NCI-H1694 treated with DMSO at 0.1 percent for 48 hours (cell line): ENCODE measurements at regions not wholly inside any gene's neighbourhood (a gene's known extent, or its start where the extent isn't known, plus 50 kb on each side); places are given as distances from the start of the nearest gene placed in this dataset.

ENCODE experiments used
- DNase-seq: peaks from one replicate; lab custom pipeline; 2025; lab: John Stamatoyannopoulos, UW

DNA sequence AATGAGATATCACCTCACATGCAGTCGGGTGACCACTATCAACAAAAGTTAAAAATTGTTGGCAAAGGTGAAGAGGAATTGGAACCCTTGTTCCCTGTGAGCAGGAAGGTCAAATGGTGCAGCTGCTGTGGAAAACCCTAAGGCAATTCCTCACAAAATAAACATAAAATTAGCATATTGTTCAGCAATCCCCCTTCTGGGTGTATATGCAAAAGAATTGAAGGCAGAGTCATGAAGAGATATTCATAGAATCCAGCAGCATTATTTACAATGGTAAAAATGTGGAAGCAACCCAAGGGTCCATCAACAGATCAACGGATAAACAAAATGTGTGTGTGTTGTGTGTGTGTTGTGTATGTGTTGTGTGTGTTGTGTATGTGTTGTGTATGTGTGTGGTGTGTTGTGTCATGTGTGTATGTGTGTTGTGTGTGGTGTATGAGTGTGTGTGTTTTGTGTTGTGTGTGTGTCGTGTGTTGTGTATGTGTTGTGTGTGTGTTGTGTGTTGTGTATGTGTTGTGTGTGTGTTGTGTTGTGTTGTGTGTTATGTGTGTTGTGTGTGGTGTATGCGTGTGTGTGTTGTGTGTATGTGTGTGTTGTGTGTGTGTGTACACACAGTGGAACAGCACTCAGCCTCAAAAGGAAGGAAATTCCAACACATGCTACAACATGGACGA is 245.1 kb downstream of the ERMARD start:
- DNase-seq, result no peak

DNA sequence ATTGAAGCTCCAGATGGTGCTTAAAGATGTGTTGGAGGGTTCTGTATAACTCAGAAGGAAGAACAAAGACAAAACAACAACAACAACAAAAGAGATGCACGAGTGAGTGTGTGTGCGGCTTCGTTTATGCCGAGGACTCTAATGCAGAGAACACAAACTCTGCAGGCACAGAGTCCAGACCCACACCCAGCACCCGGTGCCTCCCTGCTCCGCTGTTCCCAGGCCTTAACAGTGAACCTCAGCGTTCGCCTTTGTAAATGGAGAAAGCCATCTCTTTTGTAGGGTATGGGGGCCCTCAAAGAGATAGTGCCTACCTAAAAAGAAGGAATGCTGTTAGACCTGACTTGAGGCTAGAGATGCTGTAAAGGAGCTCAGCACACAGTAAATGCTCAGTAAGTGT is 243.3 kb downstream of the ERMARD start:
- DNase-seq, result no peak

DNA sequence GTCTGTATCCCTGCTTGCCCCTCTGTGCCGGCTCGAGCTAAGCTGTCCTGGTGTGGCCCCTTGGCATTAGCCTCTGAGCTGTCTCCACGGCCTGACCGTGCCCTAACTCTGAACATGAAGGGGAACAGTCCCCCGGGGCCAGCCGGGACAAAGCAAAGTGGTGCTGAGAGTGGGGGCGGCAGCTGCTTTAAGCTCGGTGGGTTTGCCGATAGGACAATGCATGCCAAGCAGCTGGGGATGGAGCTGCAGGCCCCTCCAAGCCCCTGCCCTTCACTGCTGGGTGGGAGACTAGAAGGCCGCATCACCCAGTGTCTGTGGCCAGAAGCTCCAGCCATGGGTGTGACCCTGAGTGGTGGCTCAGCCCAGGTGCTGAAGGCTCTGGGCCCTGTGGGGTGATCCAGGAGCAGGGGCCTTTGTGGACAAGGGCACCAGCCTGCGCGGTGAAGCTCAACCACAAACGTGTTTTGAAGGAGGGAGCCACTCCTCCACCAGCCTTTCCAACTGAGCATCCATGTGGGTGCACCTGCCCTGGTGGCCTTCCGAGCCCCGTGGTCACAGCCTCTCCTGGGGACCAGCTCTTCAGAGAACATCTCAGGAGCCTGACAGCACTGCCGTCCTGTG is 242.5 kb downstream of the ERMARD start:
- no peak for DNase-seq

DNA sequence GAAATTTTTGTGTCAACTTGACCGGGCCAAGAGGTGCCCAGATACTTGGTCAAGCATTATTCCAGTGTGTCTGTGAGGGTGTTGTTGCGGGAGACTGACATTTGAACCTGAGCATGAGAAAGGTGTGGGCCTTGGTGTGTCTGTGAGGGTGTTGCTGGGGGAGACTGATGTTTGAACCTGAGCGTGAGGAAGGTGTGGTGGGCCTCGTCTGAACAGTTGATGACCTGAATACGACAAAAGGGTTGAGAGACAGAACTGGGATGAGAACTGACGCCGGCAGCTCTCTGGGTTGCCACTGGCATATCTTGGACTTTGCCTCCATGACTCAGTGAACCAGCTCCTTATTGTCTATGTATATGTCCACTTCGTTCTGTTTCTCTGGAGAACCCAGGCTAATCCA is 240.5 kb downstream of the ERMARD start:
- DNase-seq, result no peak

DNA sequence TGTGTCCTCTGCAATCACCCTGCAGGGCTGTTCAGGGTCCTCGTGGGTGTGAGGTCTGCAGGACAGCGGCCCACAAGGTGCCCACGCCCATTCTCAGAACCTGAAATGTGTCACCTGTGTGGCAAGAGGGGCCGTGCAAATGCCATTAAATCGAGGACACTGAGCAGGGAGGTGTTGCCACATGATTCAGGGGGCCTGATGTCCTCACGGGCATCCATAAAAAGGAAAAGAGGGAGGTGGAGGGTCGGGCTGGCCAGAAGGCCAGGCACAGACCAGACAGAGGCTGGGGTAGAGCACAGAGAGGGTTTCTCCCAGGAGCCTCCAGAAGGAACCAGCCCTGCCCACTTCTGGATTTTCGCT is 239.6 kb downstream of the ERMARD start:
- DNase-seq, result no peak

DNA sequence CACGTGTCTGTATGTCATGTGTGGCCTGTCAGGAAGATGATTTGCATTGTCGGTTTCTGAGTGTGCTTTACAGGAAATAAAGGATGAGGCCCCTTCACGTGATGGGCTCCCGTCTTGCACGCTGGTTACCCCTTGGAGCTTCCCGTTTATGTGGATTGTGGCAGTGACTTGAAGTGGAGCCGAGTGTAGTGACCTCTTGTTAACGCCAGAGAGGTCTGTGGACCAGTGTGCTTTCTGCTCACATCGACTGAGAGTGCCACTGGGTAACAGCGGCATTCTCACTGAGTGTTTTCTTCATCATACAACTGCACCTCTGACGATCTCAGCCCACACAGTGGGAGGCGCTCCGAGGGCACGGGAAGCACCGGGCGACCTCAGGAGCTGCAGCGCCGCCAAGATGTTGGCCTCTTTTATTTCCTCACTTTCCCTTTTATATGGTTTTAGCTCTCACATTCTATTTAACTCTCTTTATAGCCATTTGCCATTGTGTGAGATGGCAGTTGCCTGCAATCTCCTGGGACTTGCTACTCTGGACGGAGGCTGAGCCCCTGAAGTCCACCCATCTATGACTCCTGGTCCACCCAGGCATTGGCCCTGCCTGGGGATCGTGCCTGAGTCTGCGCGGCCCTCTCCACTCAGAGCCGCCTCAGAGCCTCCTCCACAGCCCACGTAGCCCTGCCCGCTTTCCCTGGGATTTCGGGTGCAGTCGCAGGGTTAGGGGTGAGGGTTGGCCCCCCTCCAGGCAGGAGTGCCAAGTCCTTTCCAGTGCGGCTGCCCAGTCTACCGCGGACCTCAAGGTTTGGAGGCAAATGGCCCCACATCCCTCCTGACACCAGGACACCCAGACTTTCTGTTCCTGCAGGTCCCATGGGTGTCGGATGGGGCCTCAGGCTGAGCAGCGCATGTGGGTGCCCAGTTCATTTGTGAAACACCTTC is 238.9 kb downstream of the ERMARD start:
- no peak for DNase-seq

DNA sequence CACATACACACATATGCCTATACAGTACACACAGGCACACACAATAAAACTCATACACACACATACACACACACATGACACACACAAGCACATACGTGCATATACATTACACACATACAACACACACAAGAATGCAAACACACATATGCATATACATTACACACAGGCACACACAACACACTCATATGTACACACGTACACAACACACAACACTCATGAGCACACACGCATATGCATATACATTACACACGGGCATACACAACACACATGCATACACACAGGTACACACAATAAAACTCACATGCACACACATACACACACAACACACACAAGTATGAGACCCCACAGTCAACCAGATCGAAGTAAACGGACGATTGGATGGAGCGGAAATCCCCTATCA is 238.2 kb downstream of the ERMARD start:
- no peak for DNase-seq

DNA sequence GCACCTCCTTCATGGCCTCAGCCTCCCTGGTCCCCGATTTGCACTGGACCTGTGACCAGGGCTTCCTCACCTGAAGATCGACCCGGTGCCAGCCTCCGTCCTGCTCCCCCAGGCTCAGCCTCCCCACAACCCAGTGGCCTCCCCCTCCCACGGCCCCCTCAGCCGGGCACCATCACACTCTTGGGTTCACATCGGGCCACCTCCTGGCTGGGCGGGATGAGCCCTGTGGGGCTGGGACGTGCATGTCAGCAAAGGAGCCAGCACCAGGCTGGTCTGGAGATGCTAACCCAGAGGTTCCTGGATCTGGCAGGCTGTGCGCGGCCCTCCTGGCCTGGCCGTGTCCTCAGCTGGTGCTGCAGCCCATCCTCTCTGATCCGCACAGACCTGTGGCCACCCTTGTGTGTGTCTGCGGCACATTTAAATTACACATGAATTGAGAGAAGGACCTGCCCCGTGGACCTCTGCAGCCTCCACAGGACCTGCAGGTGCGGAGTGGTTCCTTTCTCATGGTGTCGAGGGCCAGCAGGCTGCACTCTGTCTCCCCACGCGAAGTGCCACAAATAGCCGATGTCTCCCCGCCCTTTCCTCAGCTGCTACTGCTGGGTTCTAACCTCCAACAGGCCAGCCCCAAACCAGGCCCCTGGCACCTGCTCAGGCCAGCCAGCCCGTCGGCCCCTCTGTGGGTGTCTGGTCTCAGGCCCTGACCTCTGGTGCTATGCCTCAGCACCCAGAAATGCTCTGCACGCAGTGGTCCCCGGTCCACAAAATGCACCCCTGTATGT is 237.5 kb downstream of the ERMARD start:
- no peak for DNase-seq

DNA sequence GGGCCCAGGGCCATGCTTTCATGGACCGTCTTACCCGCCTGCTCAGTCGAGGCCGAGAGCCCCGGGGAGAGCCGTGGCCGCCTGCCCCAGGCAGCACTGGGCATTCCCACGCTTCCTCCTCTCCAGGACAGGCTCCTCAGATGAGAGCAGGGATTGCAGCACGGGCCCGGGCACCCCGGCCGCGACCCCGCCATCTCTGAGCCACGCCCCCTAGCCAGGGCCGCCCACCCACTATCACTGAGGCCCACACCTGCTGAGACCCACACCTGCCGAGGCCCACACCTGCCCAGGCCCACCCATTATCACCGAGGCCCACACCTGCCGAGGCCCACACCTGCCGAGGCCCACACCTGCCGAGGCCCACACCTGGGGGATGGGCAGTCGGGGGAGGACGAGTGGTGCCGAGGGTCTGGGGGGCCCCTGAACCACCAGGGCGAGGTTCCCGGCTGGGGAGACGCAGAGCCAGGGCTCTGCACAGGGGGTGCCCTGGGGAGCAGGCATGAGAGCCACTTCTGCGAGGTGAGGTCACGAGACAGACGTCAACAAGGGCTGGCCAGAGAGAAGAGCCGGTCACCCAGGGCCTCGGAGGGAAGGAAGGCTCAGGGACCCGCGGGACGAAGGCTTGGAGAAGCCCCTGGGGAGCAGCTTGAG is 235.6 kb downstream of the ERMARD start:
- DNase-seq, result no peak

DNA sequence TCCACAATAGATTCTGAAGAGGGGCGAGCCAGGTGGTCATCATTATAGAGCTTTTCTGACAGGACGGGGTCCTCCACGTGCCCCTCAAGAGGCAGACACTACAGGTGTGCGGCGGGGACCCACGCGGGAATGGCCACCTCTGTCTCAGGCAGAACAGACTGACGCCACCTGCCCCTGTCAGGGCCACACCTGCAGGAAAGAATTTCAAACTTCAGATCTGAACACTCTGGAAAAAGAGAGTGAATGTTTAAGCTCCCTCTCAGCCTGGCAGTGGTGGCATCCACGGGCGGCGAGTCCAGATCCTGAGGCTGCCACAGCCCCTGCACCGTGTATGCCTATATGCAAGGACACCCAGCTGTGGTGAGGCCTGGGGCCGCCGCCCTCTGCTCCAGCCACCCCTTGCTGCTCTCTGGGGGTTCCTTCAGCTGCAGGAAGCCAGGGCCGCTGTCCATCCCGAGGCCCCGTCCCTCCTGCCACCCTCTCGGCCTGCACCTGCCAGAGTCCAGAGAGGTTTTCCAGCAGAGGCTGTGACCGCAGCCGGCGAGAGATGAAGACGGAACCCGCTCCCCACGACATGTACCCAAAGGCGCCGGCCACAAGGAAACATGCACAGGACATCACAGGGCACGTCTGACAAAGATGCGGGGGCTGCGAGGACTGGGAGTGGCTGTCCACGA is 234.9 kb downstream of the ERMARD start:
- no peak for DNase-seq

DNA sequence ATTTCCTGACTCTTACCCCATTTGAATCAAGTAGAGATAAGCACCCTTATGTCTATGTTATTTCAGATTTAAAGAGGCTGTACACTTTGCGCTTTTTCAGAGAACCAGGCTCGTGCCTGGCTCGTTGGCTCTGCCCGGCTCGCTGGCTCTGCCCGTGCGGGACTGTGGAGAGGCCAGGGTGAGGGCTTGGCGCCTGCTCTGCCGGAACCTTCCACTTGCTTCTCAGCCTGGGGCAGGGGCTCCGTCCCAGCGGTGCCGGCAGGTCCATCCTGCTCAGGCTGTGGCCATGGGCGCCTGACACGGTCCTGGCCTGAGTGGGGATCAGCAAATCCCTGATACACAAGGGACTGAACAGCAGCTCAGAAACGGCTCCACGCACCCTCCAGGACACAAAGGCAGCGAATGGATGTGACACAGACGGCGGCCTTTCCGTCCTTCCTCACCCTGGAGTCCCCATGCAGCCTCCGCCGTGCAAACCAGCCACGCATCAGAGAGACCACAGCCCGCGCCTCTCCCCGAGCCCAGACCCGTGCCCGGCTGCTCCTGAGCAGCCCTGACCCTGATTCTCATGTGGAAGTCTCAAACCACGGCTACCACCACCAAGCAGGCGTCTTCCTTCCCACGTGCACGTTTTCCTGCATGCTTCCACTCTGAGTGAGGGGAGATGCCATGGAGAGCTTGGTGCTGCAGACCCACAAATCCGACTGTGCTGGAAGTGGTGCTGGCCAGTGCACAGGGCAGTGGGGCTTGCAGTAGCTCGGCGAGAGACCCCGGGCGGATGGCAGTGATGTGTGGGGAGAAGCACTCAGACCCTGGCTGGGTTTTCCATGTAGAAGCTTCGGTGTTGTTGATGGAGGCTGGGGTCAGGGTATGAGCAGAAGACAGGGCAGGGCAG is 233.9 kb downstream of the ERMARD start:
- no peak for DNase-seq

DNA sequence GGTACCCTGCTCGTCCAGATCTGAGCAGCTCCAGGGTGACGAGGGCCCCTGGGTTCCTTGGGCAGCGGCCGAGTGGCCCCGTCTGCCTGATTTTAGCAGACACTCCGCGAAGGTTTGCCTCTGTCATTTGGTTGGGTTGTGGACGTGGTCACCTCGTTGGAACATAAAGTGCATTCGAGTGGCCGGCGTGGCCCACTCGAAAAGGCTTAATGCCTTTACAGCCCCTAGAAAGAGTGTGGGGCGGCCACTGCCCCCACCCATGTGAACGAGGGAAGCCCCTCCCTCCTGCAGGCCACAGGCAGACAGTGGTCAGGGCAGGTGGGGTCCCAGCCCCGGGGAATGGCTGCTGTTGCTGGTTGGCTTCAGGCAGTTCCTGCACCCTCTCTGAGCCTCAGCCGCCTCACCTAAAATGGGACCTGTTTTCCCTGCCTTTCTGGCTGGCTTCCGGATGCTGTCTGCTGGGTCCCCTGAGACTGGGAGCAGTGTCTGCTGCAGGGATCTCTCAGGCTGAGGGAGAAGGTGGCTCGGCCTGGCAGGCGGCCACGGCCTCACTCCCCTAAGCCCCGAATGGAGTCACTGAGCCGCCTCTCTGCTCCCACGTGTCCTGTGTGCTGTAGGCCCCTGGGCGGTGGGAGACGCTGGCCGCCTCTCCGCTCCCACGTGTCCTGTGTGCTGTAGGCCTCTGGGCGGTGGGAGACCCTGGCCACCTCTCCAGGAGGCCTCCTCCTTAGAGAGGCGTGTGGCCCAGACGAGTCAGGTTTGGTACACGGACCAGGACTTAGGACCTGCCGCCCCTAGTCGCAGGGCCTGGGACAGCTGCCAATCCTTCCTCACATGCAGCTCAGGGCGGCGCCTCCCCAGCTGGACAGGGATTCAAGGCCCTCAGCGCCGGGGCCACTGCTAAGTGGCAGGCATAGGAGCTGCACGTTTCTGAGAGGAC is 233.0 kb downstream of the ERMARD start:
- no peak for DNase-seq

DNA sequence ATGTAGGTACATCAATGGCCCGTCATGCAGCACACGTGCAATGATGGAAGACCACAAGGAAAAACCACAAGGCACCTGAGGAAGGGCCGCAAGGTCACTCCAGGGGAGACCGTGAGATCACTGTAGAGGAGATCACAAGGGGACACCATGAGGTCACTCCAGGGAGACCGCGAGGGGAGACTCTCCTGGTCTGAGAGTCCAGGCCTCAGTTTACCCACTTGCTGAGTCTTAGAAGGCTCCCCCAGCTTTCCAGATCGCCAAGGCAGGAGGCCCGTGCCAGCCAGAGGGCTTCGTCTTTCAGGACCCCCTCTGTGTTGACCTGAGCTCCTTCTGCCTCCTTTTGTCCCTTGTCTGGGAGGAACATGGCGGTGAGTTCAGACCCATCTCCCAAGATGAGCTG is 232.2 kb downstream of the ERMARD start:
- DNase-seq, result no peak

DNA sequence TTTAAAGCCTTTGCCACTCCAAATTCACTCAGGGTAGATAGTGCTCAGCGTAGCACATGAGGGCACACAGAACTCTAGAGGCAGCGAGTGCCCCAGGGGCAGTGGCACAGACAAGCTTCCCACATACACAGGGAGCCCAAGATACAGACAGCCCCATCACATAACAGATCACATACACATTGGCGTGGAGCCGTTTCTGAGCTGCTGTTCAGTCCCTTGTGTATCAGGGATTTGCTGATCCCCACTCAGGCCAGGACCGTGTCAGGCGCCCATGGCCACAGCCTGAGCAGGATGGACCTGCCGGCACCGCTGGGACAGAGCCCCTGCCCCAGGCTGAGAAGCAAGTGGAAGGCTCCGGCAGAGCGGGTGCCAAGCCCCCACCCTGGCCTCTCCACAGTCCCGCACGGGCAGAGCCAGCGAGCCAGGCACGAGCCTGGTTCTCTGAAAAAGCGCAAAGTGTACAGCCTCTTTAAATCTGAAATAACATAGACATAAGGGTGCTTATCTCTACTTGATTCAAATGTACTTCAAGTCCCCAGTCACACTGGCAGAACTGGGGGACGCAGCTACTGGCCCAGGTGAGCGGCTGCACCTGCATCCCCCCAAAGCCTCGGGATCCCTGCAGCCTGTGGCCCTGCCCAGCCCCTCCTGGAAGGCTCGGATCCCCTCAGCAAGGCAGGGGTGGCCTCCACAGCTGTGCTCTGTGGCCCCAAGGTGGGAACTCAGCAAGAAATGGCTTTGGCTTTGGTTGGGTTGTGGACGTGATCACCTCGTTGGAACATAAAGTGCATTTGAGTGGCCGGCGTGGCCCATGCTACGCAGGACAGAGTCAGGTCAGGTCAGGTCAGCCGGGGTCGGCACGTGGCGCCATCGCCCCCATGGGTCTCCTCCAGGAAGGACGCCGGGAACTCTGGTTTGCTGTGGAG is 231.3 kb downstream of the ERMARD start:
- DNase-seq, result no peak

DNA sequence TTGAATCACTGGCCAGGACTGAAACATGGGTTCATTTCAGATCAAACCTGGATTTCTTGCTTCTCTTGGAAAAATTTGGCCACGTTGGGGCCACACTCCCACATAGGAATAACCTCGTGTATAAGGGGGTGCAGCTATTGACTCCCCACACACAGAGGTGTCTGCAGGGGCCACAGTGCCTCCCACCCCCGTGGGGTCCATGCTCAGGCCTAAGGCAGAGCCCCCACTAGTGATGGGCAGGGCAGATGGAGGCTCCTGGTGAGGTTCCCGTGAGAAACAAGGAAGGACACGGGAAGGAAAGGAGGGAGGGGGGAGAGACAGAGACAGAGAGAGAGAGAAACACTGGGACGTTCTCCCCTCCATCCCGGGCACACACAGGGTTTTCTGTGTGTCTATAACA is 230.5 kb downstream of the ERMARD start:
- no peak for DNase-seq

DNA sequence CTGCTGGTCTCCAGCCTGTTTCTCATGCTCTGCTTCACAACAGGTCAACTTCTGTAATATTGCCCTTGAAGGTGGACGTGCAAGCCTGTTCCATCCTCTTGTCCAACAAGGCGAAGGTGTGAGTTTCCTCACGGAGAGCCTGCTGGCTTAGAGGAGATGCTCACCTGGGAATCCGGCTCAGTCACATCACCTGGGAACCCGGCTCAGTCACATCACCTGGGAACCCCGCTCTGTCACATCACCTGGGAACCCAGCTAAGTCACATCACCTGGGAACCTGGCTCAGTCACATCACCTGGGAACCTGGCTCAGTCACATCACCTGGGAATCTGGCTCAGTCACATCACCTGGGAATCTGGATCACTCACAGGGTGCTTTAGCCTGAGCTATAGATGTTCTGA is 230.1 kb downstream of the ERMARD start:
- DNase-seq, result no peak

DNA sequence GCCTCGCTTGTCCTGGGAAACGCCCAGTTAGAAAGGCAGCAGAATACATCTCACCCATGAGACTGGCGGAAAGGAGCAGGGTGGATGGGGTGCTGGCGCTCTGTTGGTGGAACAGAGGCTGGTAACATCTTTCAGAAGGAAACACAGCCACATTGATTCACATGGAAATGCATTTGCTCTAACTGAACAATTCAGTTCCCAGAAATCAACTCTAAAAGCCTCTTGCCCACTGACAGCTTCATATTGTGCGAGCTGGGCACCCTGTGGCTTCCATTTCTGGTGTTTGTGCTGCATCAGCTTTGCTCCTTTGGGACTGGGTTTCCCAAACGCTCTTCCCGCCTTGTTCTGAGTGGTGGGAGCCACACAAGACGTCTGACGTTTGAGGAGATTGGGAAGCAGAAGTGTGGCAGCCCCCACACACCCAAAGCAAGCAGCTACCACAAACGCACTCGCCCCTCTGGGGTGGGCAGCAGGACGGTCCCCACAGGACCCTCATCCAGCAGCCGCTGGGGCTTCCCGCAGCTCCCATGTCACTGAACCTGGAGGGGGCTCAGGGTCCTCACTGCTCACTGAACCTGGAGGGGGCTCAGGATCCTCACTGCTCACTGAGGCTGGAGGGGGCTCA is 229.5 kb downstream of the ERMARD start:
- no peak for DNase-seq
